ENCODE measurements at regions not wholly inside any gene's neighbourhood (a gene's known extent, or its start where the extent isn't known, plus 50 kb on each side); places are given as distances from the start of the nearest gene placed in this dataset.

DNA sequence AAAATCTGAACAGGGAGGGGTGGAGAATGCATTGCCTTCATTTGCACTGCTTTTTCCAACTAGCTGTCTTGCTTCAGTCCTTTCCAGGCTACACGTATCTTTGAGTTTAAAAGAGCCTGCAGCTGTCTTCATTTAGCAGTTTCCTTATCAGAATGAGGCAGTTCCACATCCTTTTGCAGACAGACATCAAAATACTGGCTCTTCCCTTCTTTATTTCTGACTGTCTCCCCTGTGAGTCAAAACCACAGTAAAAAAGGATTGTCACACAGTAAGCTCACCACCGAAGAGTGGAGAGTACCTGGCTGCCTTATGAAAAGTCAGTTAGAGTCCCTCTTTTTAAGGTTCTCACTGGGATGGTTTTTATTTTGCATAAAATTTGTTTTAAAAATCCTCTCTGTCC is 205.5 kb upstream of the CD96 start:
- no peak overlapping the region for H3K4me3 ChIP-seq (ENCODE audit: low read depth, low read length)
- no peak for DNase-seq (ENCODE audit: low read depth)
- TF ChIP-seq, protein P1, sequence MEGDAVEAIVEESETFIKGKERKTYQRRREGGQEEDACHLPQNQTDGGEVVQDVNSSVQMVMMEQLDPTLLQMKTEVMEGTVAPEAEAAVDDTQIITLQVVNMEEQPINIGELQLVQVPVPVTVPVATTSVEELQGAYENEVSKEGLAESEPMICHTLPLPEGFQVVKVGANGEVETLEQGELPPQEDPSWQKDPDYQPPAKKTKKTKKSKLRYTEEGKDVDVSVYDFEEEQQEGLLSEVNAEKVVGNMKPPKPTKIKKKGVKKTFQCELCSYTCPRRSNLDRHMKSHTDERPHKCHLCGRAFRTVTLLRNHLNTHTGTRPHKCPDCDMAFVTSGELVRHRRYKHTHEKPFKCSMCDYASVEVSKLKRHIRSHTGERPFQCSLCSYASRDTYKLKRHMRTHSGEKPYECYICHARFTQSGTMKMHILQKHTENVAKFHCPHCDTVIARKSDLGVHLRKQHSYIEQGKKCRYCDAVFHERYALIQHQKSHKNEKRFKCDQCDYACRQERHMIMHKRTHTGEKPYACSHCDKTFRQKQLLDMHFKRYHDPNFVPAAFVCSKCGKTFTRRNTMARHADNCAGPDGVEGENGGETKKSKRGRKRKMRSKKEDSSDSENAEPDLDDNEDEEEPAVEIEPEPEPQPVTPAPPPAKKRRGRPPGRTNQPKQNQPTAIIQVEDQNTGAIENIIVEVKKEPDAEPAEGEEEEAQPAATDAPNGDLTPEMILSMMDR (IDR thresholded peaks at IDR 0.05; ENCODE audit: insufficient read depth, low read depth, low read length, missing control alignments), result no peak

DNA sequence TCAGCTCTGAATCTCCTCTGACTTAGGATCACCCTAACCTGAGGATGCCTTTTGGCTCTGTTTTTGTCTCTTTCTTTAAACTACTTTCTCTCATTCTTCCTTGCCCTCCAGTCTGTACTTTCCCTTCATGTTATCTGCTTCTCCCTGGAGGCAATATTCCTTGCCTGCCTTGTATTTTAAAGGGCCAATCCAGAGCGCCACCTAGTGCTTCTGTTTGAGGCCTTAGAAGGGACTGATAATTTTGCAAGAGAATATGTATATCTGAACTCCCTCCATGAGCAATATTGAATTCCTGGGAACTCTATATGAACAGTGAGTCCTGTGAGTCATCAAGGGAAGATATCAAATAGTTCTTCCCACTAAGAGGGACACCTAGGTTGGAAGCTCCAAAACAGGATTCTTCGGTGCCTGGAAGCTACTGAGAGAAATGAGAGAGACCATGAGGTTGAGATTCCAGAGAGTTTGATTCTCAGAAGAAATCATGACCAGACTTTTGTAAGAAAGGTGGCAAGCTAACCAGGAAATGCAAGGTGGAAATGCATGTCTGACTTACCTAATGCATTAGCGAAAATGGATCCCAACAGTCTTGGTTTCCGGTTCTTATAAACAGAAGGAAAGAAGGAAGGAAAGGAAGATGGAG is 203.8 kb upstream of the CD96 start:
- TF ChIP-seq, protein P1 (IDR thresholded peaks at IDR 0.05; ENCODE audit: insufficient read depth, low read depth, low read length, missing control alignments), result peak; percentile 55
- H3K4me3 ChIP-seq (ENCODE audit: low read depth, low read length), result no peak overlapping the region
- DNase-seq (ENCODE audit: low read depth), result peak; percentile 40

DNA sequence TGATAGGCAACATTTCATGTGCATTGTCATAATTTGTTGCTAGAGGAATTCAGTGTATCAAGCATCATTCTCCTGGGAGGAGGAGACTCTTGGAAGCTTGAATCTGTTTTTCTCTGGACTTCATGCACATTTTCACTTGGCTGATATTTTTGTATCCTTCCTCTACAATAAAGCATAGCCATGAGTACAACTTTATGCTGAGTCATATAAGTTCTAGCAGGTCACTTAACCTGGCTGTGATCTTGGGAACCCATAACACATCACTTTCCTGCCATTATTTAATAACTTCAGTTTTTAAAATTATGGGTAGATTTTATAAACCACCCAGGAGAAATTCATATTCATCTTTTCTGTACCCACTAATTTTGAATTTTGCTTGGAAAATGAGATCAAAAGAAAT is 203.0 kb upstream of the CD96 start:
- H3K4me3 ChIP-seq (ENCODE audit: low read depth, low read length), result no peak overlapping the region
- DNase-seq (ENCODE audit: low read depth), result no peak
- TF ChIP-seq, protein P1 (IDR thresholded peaks at IDR 0.05; ENCODE audit: insufficient read depth, low read depth, low read length, missing control alignments), result no peak

DNA sequence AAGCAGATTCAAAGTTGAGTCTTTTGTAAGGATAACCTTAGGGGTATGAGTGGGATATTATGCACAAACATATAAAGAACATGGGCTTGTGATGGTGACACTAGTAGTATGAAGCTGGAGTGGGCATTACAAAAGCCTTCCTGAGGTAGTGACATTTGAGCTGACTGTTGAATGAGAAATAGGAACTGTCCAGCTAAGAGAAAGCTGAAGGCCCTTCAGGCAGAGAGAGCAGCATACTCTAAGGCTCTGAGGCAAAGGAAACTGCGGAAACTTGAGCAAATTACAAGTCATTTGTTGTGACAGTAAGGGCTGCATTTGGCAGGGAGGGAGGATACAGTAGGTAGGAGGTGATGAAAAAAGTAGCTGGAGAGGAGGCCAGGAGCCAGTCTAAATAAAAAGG is 190.7 kb upstream of the CD96 start:
- TF ChIP-seq, protein P1 (IDR thresholded peaks at IDR 0.05; ENCODE audit: insufficient read depth, low read depth, low read length, missing control alignments), result no peak
- no peak overlapping the region for H3K4me3 ChIP-seq (ENCODE audit: low read depth, low read length)
- no peak for DNase-seq (ENCODE audit: low read depth)

DNA sequence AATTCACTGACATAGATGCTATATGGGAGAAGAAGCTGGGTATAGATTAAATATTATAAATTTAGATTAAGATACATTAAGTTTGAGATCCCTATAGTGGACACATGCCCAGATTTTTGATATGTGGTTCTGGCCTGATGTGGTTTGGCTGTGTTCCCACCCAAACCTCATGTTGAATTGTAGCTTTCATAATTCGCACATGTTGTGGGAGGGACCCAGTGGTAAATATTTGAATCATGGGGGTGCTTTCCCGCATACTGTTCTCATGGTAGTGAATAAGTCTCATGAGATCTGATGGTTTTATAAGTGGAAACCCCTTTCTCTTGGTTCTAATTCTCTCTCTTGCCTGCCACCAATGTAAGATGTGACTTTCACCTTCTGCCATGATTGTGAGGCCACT is 189.4 kb upstream of the CD96 start:
- no peak for DNase-seq (ENCODE audit: low read depth)
- TF ChIP-seq, protein P1 (IDR thresholded peaks at IDR 0.05; ENCODE audit: insufficient read depth, low read depth, low read length, missing control alignments), result no peak

DNA sequence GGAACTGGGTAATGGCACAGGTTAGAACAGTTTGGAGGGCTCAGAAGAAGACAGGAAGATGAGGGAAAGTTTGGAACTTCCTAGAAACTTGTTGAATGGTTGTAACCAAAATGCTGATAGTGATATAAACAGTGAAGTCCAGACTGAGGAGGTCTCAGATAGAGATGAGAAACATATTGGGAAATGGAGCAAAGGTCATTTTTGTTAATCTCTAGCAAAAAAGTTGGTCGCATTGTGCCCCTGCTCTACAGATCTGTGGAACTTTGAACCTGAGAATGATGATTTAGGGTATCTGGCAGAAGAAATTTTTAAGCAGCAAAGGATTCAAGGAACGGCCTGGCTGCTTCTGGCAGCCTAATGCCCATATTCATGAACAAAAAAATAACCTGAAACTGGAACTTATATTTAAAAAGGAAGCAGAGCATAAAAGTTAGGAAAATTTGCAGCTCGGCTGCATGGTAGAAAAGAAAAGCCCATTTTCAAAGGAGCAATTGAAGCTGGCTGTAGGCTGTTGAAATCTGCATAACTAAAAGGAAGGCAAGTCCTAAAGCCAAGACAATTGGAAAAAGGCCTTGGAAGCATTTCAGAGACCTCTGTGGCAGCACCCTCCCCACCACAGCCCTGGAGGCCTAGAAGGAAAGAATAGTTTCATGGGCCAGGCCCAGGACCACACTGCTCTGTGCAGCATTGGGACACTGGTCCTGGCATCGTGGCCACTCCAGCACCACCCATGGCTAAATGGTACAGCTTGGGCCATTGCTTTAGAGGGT is 182.6 kb upstream of the CD96 start:
- DNase-seq (ENCODE audit: low read depth), result no peak
- no peak overlapping the region for H3K4me3 ChIP-seq (ENCODE audit: low read depth, low read length)
- TF ChIP-seq, protein P1 (IDR thresholded peaks at IDR 0.05; ENCODE audit: insufficient read depth, low read depth, low read length, missing control alignments), result no peak

More for the DNA sequence above, 189.4 kb upstream of the CD96 start:
- H3K4me3 ChIP-seq (ENCODE audit: low read depth, low read length), result no peak overlapping the region
